ENCODE measurements at regions not wholly inside any gene's neighbourhood (a gene's known extent, or its start where the extent isn't known, plus 50 kb on each side); places are given as distances from the start of the nearest gene placed in this dataset.

- TF ChIP-seq CTCF (IDR thresholded peaks at IDR 0.05; ENCODE audit: insufficient read depth, low read depth, low read length) (no peak), EZH2 (IDR thresholded peaks at IDR 0.05; ENCODE audit: insufficient read depth, low read length) (no peak)
These were observed 221.6 kb downstream of the RBM43 start for GRCh38 chr2:151040039-151040438.

All from astrocyte (in vitro differentiated cells and primary cell).